Suppressor macrophage treated with lipopolysaccharide for 1 hour (primary cell): ENCODE measurements at regions not wholly inside any gene's neighbourhood (a gene's known extent, or its start where the extent isn't known, plus 50 kb on each side); places are given as distances from the start of the nearest gene placed in this dataset.

Experiments
- DNase-seq, 3 donors: peaks; one replicate each; pipeline ENCODE4 v3.0.0-alpha.2; 2020 to 2022

- DNase-seq = no peak
Measured at GRCh38 chr13:86757236-86757978, 913.8 kb upstream of the SLITRK5 start.

DNA sequence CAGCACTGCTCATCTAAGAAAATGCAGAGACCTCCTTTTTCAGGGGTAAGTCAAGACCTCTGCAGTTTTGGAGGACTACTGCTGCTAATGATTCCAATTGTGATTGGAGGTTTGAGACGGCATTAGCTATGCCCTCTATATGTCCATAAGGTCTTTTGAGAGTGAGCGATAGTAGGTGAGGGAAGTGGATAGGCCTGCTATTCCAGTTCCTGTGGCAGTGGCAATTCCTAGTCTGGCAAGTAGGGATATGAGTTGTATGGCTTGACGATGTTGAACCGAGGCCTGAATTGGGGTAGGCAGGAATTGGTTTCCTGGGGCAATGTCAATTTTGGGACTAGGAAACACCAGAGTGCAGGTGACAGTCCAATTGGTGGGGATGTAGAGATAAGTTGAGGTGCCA is 913.1 kb upstream of the SLITRK5 start:
- DNase-seq = no peak

DNA sequence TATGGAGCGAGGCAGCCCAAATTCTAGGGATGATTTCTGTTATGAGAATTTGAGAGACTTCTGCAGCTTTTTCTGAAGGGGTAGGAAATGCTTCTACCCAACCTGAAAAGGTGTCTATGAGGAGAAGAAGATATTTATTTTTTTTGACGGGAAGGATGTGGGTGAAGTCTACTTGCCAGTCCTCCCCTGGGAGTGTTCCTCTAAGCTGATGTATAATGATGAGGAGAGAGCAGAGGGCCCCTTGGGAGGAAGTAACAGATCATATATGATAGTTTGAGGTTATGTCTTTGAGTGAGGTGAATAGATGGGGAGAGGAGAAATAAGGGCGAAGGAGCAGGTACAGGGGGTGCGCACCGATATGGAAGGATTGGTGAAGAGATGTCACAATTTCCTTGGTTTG is 910.6 kb upstream of the SLITRK5 start:
- DNase-seq = no peak

DNA sequence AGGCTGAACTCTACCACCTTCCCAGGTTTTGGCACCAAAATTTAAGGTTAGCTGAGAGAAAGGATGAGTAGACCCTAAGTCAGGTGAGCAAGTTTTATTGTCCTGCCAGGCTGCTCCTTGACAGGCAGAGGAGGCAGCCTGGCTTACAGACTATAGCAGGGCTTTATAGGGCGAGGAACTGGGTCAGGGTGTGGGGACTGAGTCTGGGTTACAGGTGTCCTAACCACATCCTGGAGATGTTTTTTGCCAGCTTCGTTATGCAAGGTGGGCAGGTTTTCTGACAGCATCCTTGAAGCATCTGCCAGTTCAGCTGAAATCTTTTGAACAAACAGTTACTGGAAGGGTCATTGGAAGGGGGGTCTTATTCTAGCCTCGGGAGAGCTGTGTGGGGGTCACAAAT is 905.7 kb upstream of the SLITRK5 start:
- DNase-seq = no peak

DNA sequence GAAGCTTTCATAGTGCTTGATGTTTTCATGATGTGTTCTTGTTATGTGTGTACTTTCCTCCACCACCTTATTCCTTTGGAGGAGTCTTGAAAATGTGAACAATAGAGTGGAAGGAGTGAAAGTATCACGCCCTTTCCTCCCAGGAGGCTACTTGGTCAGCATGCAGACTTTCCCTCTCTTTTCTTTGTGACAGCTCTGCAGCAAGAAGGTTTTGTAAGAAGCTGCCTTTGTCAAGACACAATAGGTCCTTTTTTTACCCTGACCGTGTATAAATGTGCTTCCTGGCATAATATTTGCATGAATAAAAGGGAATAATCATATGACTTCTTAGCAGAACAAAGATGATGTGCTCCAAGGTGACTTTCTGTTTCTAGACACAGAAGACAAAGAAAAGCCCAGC is 882.6 kb upstream of the SLITRK5 start:
- no peak for DNase-seq

- no peak for DNase-seq
Measured at GRCh38 chr13:86792153-86792651, 879.0 kb upstream of the SLITRK5 start.

GRCh38 chr13:86795858-86796257 is 875.3 kb upstream of the SLITRK5 start:
- DNase-seq = no peak

DNA sequence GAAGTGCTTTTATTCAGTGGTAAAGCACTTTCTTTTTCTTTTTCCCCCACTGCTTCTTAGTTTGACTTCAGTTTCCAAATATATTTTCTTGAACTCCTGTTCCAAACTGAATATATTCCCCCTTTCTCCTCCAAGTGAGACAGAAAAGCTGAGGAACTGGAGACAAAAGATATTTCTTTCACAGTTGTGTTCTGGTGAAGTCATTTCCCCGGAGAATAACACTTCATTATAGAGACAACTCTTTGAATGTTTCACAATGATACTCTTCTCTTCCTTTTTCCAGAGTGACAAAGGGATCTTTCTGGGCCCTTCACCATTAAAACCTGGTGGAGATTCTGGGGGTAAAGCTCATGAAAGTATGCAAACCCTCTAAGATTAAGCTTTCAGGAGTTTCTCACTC is 860.8 kb upstream of the SLITRK5 start:
- DNase-seq = no peak

DNA sequence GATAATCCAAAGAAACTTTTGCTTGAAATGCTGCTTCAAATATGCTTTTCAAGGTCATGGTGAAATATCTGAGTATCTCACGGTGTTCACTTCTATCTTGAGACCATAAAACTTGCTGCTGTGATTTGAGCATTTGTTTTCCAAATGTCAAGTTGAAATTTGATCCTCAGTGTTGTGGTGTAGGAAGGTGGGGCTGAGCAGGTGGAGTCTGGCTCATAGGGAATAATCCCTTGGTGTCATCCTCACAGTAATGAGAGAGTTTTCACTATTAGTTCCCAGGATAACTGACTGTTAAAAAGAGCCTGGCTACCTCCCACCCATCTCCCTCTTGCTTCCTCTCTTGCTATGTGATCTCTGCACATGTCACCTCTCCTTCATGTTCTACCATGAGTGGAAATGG is 858.0 kb upstream of the SLITRK5 start:
- no peak for DNase-seq

- no peak for DNase-seq
Measured at GRCh38 chr13:86825410-86825809, 845.8 kb upstream of the SLITRK5 start.

DNA sequence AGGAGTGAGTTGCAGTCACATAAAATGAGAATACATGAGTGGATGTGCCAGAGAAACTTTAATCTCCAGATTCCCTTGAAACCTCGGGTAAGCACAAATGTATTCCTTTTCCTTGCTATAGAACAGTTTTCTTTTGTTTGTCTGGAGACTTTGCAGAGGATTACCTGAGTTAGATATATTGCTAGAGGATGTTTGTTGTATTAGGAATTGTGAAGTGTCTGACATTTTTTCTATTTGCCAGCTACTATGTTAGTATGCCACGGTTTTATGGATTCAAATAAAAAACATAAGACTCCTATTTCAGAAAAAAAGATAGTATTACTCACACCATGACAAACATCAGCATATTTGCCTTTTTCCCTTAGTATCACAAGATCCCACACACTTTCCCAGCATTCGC is 844.9 kb upstream of the SLITRK5 start:
- no peak for DNase-seq

DNA sequence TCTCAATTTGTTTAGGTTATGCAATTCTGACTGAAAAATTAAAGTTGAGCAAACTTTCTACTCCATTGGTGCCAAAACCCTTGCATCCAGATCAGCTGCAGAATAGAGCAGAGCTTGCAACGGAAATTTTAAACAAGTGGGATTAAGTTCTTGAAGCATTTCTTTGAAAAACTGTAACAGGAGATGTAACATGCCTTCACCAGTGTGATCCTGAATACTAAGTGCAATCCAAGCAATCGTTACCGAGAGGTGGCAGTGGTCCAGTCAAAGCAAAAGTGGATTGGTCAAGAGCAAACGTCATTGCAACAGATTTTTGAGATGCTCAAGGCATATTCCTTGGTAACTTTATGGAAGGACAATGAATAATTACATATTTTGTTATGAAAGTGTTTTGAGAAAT is 841.1 kb upstream of the SLITRK5 start:
- no peak for DNase-seq

DNA sequence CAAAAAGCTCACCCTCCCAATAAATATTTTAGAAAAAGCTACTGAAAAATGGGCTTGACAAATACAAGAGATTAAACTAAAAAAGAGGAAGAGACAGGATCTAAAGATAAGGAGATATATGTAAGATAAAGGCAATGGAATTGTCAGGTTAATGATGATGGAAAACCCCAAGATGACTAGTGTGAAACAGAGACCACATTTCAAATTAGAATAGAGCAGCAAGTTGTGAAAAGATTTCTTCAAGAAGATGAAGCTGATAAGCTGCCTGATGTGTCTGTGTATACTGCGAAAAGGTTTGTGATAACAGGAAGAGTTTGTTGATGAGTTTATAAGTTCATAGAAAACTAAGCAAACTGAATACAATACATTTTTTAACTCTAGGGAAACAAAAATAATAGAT is 840.1 kb upstream of the SLITRK5 start:
- no peak for DNase-seq

DNA sequence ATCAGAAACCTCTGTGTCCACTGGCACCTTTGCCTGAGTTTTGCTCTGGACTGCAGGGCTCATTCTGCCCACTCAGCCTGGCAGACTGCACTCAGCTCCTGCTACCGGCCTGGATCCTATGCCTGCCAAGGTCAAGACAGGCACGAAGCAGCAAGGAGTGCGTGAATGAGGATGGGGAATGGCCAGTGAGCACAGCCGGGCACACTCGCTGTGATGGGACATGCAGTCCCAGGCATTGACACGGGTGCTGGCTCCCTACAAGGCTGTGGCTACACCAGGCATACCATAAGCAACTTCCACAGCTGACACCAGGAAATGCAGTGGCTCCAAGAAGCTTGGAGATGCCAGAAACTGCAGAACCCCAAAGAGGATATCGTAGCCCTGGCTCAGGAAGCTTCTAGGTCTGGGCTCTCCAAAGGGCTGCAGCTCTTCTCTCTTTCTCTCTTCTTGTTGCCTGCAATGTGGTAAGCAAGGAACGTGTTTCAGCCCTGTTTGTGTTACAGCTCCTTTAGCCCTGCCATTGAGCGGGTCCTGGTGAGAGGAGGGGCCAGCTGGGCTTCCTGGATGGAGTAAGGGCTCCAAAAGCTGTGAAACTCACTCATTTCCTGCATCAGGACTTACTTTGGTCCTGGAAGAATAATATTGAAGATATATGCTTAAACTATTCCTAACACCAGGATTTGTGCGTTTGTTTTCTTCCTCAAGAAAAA is 832.6 kb upstream of the SLITRK5 start:
- DNase-seq = no peak

- no peak for DNase-seq
Measured at GRCh38 chr13:86839221-86839620, 832.0 kb upstream of the SLITRK5 start.

- DNase-seq = no peak
Measured at GRCh38 chr13:86840250-86841191, 830.6 kb upstream of the SLITRK5 start.

DNA sequence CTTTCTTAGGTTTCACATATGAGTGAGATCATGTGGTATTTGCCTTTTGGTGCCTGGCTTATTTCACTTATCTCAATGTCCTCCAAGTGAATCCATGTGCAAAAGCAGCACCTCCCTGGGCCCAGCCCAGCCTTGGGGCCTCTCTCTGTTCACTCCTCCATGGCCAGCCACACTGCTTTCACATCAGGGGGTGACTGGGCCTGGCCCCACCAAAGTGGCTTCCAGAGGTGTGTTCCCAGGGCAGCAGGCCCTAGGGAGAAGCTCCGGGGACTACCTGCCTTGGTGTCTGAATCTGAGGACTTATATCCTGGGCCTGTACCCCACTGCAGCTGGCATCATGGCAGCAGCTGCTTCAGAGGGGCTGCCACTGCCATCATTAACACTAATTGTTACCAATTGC is 829.9 kb upstream of the SLITRK5 start:
- DNase-seq = no peak

- DNase-seq = no peak
Measured at GRCh38 chr13:86846501-86846900, 824.7 kb upstream of the SLITRK5 start.

DNA sequence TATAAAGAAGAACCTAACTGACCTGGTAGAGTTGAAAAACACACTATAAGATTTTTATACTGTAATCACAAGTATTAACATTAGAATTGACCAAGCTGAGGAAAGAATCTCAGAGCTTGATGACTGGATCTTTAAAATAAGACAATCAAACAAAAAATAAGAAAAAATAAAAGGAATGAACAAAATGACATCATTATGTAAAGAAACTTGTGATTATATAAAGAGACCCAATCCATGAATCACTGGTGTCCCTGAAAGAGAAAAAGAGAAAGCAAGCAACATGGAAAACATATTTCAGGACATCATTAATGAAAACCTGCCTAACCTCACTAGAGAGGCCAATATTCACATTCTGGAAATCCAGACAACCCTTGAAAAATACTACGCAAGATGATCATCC is 822.5 kb upstream of the SLITRK5 start:
- DNase-seq = no peak

- DNase-seq = no peak
Measured at GRCh38 chr13:86856991-86857390, 814.2 kb upstream of the SLITRK5 start.

DNA sequence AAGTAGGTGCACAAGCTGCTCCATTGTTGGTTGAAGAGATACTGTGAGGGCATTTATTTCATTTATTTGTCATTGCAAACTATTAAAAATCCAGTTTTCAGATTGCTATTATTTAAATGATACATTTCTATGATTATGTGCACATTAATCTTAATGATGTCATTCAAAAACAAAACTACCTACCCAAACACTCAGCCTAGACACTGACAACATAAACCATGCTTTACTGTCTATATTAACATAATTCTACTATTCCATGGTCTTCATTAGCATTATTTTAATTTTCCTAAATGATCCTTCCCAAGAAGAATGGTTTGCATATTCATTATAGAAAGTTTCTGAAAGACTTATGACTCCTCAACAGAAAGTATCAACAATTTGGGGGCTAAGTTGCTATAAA is 813.0 kb upstream of the SLITRK5 start:
- DNase-seq = no peak

DNA sequence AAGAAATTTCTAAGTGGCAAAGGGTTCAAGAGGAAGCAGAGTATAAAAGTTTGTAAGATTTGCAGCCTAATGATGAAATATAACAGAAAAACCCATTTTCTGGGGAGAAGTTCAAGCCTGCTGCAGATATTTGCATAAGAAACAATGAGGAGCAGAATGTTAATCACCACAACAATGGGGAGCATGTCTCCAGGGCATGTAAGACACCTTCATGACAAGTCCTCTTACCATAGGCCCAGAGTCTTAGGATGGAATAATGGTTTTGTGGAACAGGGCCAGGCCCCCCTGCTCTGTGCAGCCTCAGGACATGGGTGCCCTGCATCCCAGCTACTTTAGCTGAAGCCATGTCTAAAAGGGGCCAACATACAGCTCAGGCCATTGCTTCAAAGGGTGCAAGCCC is 809.0 kb upstream of the SLITRK5 start:
- DNase-seq = no peak

DNA sequence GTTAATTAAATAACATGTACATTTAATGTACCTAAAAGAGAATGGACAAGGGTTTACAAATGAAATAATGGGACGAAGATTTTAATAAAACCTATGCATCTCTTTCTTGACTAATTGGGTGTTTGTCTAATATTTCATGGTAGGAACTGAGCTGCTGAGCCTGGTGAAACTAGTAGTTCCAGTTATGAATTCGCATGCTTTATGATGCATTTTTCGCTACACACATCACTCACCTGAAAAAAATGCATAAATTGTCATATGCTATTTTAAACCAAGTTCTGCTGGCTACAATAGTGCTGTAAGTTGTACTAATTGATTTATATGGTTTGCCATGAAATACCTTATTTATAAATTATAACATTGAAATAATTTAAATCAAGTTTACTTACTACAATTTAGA is 806.8 kb upstream of the SLITRK5 start:
- no peak for DNase-seq
